HG03354 (cell line): ENCODE measurements at regions not wholly inside any gene's neighbourhood (a gene's known extent, or its start where the extent isn't known, plus 50 kb on each side); places are given as distances from the start of the nearest gene placed in this dataset.

ENCODE experiments used
- ATAC-seq: cut with Tn5 transposase; IDR thresholded peaks from one replicate; pipeline ENCODE4 v1.9.1; 2021; ENCODE audit warnings: mild to moderate bottlenecking; ENCODE audit not compliant: unreplicated experiment, poor library complexity, severe bottlenecking

DNA sequence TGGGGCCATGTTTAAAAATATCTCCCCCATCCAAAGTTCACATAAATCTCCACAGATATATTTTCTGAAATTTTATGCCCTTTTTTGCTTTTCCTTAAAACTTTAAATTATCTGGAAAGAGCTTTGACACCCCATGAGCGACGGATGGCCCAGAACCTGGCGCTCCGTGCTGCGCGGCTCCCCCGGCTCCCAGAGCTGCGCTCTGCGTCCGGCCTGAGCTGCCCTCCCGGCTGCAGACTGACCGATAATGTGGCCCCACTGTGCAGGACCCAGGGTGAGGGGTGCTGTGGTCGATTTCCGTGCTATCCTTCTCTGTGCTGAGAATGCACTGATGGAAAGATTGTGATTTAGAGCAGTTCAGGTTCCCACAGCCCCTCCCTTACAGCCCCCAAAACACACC, 292.3 kb upstream of the IRX4 start:
- no peak for ATAC-seq

DNA sequence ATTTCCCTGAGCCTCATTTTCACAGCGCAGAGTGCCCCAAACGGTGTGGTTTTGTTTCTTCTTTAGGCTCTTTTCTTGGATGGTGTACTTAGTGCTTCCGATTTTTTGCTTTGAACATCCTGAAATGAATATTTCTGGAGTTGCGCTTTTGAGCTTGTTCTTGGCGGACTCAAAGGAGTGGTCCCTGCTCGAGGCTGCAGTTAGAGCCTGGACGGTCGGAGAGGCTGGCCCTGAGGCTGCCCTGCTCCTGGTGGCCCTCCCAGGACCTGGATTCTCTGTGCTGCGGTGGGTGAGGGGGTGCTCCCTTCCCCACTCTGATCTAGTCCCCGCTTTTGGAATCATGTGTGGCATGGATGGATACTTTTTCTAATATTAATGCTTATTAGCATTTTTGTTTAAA, 291.8 kb upstream of the IRX4 start:
- no peak for ATAC-seq

DNA sequence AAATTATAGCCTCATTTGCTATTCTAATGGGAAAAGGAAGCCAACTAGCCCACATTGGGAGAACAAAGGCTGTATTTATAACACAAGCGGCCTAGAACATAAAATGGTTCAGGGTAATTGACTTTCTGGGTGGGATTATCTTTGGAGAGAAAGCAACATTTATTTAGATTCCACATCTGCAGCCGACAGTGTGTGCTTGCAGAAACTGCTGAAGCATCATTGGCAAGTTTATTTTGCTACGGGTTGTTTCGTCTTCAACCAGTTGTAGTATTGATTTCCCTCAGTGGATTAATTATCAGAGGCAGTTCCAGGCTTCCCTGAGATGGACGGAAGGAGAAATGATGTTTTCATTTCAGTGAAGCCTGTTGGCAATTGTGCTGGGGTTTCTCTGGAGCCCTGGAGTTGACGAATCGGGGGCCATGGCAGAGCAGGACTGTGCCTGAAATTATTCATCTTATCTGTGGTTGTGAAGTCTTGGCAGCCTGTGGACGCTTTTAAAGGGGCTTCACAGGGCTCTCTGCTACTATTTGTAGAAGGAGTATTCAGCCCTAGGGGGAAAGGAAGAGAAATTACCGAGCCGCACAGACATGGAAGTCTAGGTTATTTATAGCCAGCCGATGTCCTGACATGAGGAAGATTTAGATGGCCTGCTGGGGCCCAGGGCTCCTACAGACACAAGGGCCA, 290.6 kb upstream of the IRX4 start:
- ATAC-seq = no peak

DNA sequence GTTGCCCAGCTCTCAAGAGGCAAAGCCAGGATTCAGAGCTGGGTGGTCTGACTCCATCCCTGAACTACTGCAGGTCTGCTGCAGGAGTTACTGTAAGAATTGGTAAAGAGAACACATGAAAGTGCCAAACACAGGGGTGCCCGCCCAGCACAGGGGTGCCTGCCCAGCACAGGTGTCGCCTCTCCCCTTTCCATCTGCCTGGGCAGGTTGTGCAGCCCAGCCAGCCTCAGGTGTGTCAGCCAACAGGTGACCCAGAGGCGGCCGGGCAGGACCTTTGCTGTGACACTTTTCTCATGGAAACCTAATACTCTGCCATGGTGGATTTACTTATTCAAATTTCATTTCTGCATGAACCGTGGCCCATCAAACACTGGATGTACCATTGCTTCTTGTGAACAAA, 289.7 kb upstream of the IRX4 start:
- no peak for ATAC-seq

DNA sequence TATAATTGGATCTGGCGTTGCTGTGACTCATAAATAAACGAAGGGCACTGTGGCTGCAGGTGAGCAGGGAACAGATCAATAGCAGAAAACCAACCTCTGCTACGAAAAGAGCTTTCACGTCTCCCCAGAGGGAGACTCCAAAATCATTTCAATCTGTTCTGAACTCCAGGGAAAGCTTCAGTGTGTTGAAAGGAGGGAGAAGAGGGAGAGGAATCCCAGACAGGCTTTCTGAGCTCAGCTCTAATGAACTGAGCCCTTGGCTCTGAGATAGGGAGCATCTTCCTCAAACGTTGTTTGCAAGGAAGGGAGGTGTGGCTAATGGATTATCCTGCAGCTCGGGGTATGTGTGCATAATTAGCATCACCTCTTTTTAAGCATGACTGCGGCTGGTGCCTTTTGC, 288.0 kb upstream of the IRX4 start:
- no peak for ATAC-seq

DNA sequence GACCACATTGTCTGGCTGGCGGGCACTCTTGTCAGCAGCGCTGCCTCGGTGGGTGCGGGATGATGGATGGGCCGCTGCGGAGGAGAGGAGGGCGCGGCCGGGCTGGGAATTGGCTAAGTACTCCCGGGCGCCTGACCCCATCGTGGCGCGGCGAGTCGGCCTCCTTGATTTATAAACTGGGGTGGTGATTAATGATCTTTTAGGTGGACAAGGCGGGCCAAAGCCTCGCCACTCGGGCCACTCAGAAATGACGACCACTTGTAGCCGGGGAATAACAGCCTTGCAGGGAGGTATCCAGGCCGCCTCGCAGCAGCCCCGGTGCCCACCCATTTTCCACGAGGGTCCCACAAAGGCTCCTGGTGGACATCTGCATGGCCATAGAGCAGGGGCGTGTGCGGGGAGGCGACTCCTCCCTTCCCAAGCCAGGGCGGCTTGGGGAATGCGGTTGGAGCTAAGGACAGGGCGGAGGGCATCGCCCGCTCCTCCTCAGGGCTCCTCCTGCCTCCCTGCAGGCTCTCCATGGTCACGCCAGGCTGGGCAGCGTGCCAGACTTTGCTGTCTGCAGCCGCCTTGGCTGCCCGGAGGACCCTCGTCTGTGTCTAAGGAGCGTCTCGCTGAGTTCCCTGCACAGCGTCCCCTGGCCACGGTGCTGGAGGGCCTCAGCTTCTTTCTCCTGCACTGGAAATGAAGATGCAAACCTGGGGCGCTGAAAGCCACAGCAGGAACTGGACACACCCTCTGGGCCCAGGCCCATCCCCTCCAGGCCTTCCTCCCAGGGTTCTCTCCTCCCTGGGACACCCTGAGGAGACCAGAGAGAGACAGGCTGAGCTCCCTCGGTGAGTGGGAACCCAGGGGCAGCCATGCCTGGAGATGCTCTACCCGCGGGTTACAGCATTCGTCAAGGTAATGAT, 287.4 kb upstream of the IRX4 start:
- no peak for ATAC-seq

DNA sequence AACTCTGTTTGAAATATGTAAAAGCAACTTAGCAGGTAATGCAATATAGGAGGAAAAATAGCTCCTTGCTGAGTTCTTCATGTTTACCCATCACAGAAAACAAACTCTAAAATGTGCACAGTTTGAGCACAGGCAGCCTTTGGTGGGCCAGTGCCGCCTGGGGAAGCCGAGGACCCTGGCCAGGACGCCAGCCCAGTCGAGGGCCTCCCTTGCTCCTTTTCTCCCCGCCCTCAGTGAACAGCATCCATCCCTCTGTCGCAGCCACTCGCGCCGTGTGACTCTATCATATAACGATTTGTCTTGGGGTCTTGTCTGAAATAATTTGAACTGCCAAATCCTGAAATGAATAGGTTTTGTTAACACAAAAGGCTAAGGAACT, 286.7 kb upstream of the IRX4 start:
- ATAC-seq = no peak

DNA sequence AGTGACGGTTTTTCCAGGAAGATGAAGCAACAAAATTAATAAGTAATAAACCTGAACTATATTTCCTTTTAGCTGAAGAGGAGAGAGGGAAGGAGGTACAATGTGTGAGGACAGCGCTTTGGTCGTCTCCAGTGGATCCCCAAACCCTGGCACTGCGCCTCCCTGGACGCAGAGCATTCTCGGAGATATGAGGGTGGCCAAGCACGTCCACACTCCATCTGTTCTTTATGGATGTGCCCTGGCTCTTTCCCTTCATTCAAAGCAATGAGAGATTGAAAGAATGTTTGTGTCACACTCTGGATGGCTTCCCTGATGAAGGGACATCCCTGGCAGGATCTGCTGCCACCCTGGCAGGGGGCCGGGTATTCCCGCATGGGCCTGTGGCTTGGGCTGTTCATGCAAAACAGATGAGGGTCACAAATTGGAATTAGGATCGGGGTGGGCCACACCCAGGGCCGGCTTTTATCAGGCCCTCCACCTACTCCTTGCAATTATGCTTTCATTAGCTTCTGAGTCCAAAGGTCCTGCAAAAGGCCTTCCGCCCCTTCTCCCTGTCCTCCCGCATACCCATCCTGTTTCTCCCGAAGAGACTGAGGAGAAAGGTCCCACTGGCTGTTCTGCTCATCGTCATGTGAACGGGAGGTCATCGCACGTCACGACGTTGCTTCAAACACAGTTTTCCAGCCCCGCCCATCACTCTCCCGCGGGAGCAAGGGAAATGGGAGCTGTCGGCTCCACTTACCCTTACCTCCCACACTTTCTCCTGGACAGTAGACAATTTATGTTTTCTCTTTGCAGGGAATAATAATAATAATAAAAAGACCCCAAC, 286.1 kb upstream of the IRX4 start:
- no peak for ATAC-seq

DNA sequence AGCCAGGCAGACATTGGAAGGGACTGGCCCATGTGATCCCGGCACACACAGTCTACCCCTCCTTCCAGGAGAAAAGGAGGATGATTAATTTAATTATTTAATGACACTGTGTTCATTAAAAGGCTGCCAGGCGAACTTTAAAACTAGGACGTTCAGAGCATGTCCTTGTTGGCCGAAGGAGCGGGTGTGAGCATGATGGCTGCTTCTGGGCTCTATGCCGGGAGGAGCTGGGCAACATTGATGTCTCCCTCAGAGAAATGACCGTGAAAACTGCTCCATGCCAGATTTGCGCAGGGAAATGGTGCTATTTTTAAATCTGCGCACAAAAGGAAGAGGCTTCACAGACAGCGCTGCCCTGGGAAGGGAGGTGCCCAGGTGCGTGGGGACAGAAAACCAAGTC, 284.9 kb upstream of the IRX4 start:
- ATAC-seq = no peak

DNA sequence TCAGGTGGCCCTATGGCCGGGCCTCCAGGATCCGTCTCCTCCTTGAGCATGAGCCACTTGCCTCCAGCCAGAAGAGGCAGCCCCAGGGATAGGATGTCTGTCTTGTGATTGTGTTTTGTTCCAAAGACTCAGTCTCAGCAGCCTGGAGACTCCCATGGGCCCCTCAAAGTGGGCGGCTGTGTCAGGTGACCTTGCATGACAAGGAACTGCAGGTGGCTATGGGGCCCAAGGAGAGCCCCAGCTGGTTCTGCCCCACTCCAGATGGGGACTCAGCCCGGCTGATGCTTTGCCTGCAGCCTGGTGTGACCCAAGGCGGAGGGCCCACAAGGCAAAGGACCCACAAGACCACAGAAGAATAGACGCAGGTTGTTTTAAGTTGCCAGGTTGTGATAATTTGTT, 284.3 kb upstream of the IRX4 start:
- ATAC-seq = no peak

DNA sequence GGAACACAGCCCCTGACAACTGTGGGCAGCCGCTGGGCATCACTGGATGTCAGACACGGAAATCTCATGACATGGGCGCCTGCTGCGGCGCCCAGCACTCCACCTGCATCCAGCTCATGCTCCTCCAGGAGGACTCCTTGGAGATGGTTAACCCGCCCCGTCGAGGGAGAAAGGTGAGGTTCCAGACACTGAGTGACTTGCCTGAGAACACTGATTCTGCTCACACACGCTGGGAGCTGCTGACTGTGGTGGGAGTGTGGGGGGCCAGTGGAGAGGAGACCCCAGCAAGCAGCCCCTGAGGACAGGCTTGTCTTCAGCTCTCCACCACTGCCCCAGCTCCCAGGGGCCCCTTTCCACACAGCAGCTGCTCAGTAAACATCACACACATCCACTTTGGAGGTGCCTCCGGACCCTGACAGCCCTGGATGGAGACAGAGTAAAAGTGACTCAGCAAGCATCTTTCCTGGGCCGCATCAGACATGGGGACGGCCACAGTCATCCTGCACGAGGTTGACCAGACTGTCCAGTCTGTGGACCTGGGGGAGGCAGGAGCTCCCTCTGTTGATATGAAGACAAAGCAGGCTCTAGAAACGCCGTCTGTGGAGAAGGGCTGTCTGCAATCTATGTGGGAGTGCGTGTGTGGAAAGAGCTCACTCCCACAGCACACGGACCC, 283.7 kb upstream of the IRX4 start:
- ATAC-seq = no peak

DNA sequence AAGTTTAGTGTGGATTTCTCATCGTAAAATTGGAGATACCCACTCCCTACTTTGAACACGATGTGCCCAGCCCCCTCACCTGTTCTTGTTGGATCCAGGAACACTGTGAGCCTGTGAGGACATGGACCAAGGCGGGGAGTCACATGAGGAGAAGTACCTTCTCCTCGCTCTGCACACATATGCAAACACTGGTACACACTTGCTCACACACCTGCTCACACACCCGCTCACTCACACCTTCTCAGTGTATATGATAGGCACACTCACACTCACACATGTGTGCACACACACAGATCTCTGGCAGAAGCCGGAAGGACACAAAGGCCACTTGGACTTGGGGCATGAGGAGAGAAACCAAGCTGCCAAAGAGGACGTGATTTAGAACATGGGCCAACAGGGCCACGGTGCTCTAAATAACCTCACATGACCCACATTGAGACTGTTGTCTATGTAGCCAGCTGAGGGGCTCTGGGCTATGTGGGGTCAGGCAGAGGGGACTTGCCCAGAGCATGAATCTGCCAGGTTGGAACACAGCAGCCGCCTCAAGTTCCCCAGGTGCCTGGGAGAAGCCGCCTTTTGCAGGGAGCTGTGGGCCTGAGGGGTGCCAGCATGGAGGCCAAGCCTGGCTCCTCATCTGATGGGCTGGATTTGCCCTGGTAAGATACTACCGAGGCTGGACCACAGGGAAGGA, 283.0 kb upstream of the IRX4 start:
- ATAC-seq = no peak

DNA sequence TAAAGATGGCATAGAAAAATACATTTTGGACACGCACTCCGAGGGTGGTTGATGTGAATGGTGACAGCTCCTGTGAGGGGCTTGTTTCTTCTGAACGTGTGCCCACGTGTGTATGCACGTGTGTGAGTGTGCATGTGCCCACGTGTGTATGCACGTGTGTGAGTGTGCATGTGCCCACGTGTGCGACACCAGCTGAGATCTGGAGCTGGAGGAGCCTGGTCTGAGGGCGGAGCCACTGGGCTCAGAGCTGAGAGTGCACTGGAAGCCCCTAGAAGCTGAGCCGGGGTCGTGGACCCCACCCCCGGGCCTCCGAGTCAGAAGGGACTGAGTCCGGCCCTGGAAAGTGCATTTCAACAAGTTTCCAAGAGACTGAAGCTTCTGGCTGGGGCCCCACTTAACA, 282.5 kb upstream of the IRX4 start:
- no peak for ATAC-seq

DNA sequence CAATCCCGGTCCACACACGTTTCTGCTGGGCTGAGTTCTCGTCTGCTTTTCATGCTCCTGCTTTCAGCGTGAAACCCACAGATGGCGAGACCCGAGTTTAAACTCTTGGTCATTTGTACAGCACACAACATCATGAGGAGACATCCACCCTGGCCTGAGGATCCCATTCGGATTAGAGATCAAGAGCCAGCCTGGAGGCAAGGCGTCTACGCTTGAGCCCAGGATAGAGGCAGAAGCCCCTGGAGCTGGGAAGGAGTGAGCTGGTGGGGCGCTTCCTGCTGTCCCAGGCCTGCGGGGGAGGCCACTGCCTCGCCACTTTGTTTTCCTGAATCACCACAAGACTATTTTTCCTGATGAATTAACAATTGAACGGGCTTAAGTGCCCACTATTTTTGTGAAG, 281.9 kb upstream of the IRX4 start:
- ATAC-seq = no peak

DNA sequence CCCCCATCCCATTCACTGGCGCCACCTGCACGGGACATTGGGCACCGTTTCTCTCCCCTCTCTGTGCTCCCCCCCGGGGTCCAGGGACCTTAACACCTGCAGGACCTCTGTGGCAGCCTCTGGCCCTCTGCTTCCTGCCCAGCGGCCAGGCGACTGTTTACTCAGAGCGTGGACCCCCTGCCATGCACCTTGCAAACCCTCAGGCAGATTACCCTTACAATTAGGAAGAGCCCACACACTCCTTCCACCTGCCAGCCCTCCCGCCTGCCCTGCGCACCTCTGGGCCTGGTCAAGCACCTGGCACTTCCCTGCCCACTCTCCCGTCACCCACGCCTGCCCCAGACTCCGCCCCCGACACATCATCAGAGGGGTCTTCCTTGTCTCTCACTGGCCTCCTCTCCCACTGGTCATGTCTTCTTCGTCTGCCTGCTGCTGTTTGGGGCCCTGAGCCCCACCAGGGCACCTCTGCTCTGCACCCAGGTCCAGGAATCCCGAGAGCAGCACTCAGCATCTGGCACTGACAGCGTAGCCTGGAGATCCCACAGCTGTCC, 281.3 kb upstream of the IRX4 start:
- no peak for ATAC-seq

DNA sequence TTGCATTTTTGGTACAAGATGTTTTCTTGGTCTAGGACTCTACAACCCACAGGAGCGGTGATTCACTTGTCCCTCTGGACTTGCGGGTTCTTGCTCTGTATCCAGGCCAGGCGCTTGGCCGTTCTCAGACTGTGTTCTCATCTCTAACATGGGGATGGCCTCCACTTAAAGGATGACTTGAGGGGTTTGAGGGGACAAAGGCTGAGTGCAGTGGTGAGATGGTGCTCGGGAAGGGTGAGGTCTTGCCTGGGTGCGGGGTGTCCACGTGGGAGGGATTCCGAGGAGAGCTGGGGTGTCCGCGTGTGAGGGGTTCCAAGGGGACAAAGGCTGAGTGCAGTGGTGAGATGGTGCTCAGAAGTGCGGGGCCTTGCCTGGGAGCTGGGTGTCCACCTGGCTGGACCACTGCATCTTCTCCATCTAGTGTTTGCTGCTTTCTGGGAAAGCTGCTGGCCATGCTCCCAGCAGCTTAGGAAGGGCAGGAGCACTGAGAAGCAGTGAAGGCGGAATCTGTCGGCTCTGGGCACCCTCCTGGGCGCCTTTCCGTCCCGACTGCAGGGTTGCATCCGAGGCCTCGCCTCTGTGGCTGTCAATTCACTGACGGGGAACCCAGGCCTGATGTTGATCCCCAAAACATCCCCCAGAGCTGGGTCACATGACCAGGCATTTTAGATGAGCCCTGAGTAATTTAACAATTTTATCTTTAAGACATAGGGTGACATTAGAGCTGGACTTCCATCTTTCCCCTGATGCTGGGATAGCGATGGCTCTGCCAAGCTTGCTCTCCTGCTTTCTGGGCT, 280.5 kb upstream of the IRX4 start:
- no peak for ATAC-seq

DNA sequence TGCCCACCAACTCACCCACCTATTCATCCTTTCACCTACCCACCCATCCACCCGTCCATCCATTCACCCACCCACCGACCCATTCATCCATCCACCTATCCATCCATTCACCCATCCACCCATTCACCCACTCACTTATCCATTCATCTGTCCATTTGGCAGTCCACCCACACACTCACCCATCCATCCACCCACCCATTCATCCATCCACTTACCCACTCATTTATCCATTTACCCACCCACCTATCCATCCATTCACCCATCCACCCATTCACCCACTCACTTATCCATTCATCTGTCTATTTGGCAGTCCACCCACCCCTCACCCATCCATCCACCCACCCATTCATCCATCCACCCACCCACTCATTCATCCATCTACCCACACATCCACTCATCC, 278.1 kb upstream of the IRX4 start:
- ATAC-seq = no peak

DNA sequence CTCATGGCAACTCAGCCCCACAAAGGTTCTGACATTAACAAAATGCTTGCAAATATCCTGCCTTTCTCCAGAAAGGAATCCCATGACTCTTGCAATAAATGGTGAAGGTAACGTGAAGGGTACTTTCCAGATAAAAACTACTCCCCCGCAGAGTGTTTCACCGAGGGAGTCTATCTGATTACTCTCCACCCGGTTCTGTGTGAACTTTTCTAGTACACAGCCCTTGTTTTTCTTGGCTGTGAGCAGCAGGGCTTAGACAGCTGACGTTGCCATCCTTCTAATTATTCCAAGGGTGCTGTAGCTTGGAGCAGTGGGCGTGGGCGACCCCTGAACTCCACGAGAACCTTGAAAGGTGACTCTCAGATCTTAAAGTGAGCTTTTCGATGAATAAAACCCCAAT, 276.0 kb upstream of the IRX4 start:
- no peak for ATAC-seq
